GM12873 (cell line): ENCODE measurements at regions not wholly inside any gene's neighbourhood (a gene's known extent, or its start where the extent isn't known, plus 50 kb on each side); places are given as distances from the start of the nearest gene placed in this dataset.

Source experiments
- TF ChIP-seq, protein P1 (sequence below): IDR thresholded peaks from 2 replicates; pipeline ENCODE4 v1.5.1; 2012; ENCODE audit warnings: low read depth, mild to moderate bottlenecking, moderate library complexity, low read length, control low read depth; ENCODE audit not compliant: insufficient read depth; ENCODE audit errors: missing control alignments

DNA sequence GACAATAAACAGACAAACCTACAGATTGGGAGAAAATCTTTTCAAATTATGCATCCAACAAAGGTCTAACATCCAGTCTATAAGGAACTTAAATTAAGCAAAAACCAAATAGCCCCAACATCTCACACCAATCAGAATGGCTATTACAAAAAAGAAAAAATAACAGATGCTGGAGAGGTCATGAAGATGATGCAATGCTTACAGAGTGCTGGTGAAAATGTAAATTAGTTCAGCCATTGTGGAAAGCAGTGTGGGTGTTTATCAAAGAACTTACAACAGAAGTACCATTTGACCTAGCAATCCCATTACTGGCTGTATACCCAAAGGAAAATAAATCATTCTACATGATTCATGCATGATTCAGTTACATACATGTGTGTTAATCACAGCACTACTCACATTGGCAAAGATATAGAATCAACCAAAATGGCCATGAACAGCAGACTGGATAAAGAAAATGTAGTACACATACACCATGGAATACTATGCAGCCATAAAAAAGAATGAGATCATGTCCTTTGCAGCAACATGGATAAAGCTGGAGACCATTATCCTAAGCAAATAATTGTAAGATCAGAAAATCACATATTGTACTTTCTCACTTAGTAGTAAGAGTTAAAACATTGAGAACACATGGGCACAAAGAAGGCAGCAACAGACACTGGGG is 223.9 kb upstream of the WSB1 start:
- TF ChIP-seq, protein P1, sequence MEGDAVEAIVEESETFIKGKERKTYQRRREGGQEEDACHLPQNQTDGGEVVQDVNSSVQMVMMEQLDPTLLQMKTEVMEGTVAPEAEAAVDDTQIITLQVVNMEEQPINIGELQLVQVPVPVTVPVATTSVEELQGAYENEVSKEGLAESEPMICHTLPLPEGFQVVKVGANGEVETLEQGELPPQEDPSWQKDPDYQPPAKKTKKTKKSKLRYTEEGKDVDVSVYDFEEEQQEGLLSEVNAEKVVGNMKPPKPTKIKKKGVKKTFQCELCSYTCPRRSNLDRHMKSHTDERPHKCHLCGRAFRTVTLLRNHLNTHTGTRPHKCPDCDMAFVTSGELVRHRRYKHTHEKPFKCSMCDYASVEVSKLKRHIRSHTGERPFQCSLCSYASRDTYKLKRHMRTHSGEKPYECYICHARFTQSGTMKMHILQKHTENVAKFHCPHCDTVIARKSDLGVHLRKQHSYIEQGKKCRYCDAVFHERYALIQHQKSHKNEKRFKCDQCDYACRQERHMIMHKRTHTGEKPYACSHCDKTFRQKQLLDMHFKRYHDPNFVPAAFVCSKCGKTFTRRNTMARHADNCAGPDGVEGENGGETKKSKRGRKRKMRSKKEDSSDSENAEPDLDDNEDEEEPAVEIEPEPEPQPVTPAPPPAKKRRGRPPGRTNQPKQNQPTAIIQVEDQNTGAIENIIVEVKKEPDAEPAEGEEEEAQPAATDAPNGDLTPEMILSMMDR = no peak

DNA sequence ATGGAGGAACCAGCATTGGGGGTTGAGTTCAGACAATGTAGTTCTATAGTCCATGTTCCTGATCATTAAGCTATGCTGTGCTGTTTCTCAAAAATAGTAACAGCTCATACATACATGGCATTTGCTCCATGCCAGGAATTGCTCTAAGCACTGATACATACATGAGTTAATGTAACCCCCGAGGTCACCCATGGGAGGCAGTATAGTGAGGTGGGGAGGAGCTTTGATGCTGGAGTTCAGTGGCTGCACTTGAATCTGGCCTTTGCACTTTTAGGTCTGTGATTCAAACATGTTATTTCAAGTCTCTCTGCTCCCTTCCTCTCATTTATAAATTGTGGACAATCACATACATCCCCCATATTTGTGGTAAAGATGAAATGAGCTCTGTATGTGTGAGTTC is 223.1 kb upstream of the WSB1 start:
- TF ChIP-seq, protein P1 = no peak

DNA sequence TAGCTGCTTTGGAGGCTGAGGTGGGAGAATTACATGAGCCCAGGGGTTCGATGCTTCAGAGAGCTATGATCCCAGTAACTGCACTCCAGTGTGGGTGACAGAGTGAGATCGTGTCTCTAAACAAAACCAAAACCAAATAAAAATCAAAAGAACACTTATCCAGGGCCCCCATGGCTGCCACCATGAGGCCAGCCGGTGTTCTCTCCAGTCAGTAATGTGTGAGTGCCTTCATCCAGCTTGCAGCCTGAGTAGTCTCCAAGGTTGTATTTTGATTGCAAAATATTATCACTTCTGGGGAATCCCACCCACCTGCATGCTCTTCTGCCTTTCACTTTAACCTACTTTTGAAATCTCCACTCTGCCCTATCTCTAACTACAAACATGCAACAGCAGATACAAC is 221.0 kb upstream of the WSB1 start:
- TF ChIP-seq, protein P1 = no peak

DNA sequence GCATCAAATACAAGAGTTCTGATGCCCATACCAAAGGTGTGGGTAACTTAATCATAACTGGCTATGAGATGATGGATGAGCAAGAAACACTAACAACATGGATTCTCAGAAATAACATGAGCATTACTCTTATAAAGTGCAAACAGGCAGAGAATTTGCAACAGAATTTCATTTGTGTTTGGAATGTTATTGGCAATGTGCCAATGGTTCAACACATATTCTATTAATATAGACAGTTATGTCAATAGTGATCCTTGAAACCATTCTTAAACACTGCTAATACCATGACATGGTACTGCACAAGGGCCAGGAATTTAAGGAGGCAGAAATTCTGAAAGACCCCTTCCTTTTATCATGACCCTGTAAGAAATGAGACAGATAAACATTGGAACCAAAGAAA is 217.1 kb upstream of the WSB1 start:
- TF ChIP-seq, protein P1 = no peak

GRCh38 chr17:27078296-27078695 is 215.6 kb upstream of the WSB1 start:
- TF ChIP-seq, protein P1 = no peak

- TF ChIP-seq, protein P1 = no peak
Observed at GRCh38 chr17:27079660-27080059, 214.3 kb upstream of the WSB1 start.

DNA sequence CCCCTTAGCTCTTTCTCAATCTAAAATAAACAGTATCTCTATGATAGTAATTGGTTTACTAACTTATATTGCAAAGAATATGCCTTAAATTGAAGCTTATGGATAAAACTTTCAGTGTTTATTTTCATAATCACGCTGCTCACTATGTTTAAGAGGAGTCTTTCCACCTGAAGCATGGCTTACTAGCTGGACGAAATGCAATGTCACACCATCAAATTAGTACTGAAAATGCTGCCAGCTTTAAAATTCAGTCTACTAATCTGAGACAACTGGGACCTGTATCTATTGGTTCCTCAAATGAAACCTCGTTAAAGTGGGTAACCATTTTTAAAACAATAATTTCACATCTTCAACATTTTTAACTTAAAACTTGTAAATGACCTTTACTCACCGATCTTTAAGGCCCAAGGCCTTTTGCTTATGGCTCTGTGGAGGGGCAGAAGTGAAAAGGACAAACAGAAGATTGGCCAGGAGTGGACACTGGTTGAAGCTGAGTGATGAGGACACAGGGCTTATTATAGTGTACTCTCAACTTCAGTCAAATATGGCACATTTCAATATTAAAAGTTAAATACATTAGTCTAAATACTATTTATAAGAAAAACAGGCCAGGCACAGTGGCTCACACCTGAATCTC is 212.8 kb upstream of the WSB1 start:
- TF ChIP-seq, protein P1 = no peak
